H1 (cell line): ENCODE measurements at regions not wholly inside any gene's neighbourhood (a gene's known extent, or its start where the extent isn't known, plus 50 kb on each side); places are given as distances from the start of the nearest gene placed in this dataset.

Experiments
- CBX8 ChIP-seq: fragments of 300-800, 300-1000 bp; sonication (generic); IDR thresholded peaks from 2 replicates; pipeline ENCODE4 v1.7.1; 2016; ENCODE audit warnings: low read depth, low read length, borderline replicate concordance
- CREB1 ChIP-seq: IDR thresholded peaks from 2 replicates; pipeline ENCODE4 v1.6.1; 2012; ENCODE audit warnings: inconsistent platforms
- EP300 ChIP-seq, 2 experiments: IDR thresholded peaks; 1 replicate in 1 of 2; 2 replicates in 1 of 2; pipeline ENCODE4 v1.6.1; 2011 to 2012; ENCODE audit warnings: low read depth in 2 of 2, low read length in 2 of 2, mild to moderate bottlenecking in 2 of 2, borderline replicate concordance in 1 of 2, inconsistent platforms in 1 of 2, moderate library complexity in 1 of 2
- TBP ChIP-seq: IDR thresholded peaks from 2 replicates; pipeline ENCODE4 v1.6.1; 2011; ENCODE audit warnings: low read depth, low read length, improper control_type of control experiment

DNA sequence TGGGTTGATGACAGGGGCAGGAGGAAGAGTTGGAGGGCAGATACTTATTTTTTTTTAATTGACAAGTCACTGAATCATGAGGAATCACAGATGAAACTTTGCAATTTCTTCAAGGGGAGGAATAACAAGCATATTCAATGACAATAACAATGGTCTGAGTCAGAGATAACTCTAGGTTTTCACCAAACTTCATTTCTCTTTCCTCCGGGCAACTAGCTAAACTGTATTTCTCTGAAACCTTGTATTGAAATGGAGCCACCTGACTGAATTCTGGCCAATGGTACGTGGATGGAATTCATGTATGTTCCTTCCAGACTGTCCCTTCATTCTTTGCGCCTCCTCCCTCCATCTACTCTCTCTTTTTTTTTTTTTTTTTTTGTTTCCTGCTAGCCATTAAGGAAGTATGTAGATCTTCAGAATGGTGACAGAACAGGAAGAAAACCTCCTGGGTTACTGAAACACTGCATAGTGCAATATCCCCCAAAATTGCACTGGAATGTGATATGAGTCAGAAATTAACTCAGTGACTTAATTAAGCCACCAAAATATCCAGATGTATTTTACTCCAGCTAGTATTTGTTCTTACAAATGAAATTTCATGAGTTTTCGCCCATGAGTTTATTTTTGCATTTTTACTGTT is 495.4 kb downstream of the OTOL1 start (continued):
- TF ChIP-seq EP300 (IDR thresholded peaks at IDR 0.05; ENCODE audit: borderline replicate concordance in 1 of 2, low read depth in 2 of 2, low read length in 2 of 2) (no peak), CBX8 (no peak), TBP (no peak), CREB1 (no peak)
- TF ChIP-seq, all 59 proteins: peak for 0
